ENCODE measurements at regions not wholly inside any gene's neighbourhood (a gene's known extent, or its start where the extent isn't known, plus 50 kb on each side); places are given as distances from the start of the nearest gene placed in this dataset.

GRCh38 chr11:128057786-128058395 lies 529.5 kb downstream of the ETS1 start:
- CTCF ChIA-PET (ENCODE audit: unreplicated experiment): no interaction called here
- TF ChIP-seq EZH2phosphoT487 (IDR thresholded peaks at IDR 0.05; ENCODE audit: borderline replicate concordance, low read depth, low read length): no peak
- TF ChIP-seq, protein P1, sequence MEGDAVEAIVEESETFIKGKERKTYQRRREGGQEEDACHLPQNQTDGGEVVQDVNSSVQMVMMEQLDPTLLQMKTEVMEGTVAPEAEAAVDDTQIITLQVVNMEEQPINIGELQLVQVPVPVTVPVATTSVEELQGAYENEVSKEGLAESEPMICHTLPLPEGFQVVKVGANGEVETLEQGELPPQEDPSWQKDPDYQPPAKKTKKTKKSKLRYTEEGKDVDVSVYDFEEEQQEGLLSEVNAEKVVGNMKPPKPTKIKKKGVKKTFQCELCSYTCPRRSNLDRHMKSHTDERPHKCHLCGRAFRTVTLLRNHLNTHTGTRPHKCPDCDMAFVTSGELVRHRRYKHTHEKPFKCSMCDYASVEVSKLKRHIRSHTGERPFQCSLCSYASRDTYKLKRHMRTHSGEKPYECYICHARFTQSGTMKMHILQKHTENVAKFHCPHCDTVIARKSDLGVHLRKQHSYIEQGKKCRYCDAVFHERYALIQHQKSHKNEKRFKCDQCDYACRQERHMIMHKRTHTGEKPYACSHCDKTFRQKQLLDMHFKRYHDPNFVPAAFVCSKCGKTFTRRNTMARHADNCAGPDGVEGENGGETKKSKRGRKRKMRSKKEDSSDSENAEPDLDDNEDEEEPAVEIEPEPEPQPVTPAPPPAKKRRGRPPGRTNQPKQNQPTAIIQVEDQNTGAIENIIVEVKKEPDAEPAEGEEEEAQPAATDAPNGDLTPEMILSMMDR (conservative IDR thresholded peaks at IDR 0.05; ENCODE audit: low read length): no peak
- no peak overlapping the region for H3K4me2 ChIP-seq (ENCODE audit: low read length)
- intact Hi-C loops (cut with micrococcal nuclease; ENCODE audit: unreplicated experiment): no loop called here
- DNase-seq (ENCODE audit: low spot score): no peak
- H2AFZ ChIP-seq (ENCODE audit: low read length): no peak overlapping the region
- no peak overlapping the region for H3K27ac ChIP-seq (ENCODE audit: low read depth, low read length, poor library complexity, severe bottlenecking)
- H3K9me3 ChIP-seq (ENCODE audit: low read length): no peaks in the 10 kb centered on the region
- no TSS peak for BruUV-seq (replicated peaks)
- POLR2A ChIA-PET: no interaction called here
- no peaks in the 10 kb centered on the region for H3K9me2 ChIP-seq (ENCODE audit: insufficient read depth, low read length)
- H3K4me1 ChIP-seq (ENCODE audit: insufficient read depth, low read length, poor library complexity, severe bottlenecking): no peaks in the 10 kb centered on the region
- no peaks in the 10 kb centered on the region for H3K36me3 ChIP-seq (ENCODE audit: insufficient read depth, low read length)
- no peak overlapping the region for H3K4me3 ChIP-seq (ENCODE audit: low read depth, low read length, poor library complexity, severe bottlenecking)
- H3K79me2 ChIP-seq (ENCODE audit: insufficient read depth, low read depth, low read length): no peaks in the 10 kb centered on the region
- no peaks in the 10 kb centered on the region for H4K20me1 ChIP-seq (ENCODE audit: insufficient read depth, low read length)

- Histone ChIP-seq H3K79me2 (ENCODE audit: insufficient read depth, low read depth, low read length) (no peaks in the 10 kb centered on the region), H4K20me1 (ENCODE audit: insufficient read depth, low read length) (no peaks in the 10 kb centered on the region), H3K27ac (ENCODE audit: low read depth, low read length, poor library complexity, severe bottlenecking) (no peak overlapping the region), H3K4me1 (ENCODE audit: insufficient read depth, low read length, poor library complexity, severe bottlenecking) (no peaks in the 10 kb centered on the region), H3K36me3 (ENCODE audit: insufficient read depth, low read length) (no peaks in the 10 kb centered on the region), H3K4me2 (ENCODE audit: low read length) (no peak overlapping the region), H2AFZ (ENCODE audit: low read length) (no peak overlapping the region), H3K9me3 (ENCODE audit: low read length) (no peaks in the 10 kb centered on the region), H3K9me2 (ENCODE audit: insufficient read depth, low read length) (no peaks in the 10 kb centered on the region), H3K4me3 (ENCODE audit: low read depth, low read length, poor library complexity, severe bottlenecking) (no peak overlapping the region)
- no peak for DNase-seq (ENCODE audit: low spot score)
- ChIA-PET CTCF (ENCODE audit: unreplicated experiment) (no interaction called here), POLR2A (no interaction called here)
- TF ChIP-seq, protein P1 (conservative IDR thresholded peaks at IDR 0.05; ENCODE audit: low read length): no peak
- no peak for TF ChIP-seq EZH2phosphoT487 (IDR thresholded peaks at IDR 0.05; ENCODE audit: borderline replicate concordance, low read depth, low read length)
- intact Hi-C loops (cut with micrococcal nuclease; ENCODE audit: unreplicated experiment): no loop called here
- no TSS peak for BruUV-seq (replicated peaks)
These were observed 531.7 kb downstream of the ETS1 start for GRCh38 chr11:128055576-128056217.
